ENCODE measurements at regions not wholly inside any gene's neighbourhood (a gene's known extent, or its start where the extent isn't known, plus 50 kb on each side); places are given as distances from the start of the nearest gene placed in this dataset.

- intact Hi-C loops (cut with micrococcal nuclease; ENCODE audit: unreplicated experiment) = loop anchor here (10.0 kb wide), 1 partner anchor 264 kb away; no protein-coding TSS in a partner anchor
- Mint-ChIP-seq H3K27ac (ENCODE audit: unreplicated experiment) (no peak overlapping the region), H3K4me1 (ENCODE audit: low read depth, unreplicated experiment) (no peaks in the 10 kb centered on the region), H3K4me3 (ENCODE audit: low read depth, unreplicated experiment) (no peak overlapping the region), H3K27me3 (ENCODE audit: unreplicated experiment) (no peaks in the 10 kb centered on the region), H3K9me3 (ENCODE audit: low read depth, unreplicated experiment) (peaks cover 6% of the 10 kb centered on the region), H3K36me3 (ENCODE audit: insufficient read depth, unreplicated experiment) (no peaks in the 10 kb centered on the region)
- no TSS peak for BruUV-seq (replicated peaks)
- TF ChIP-seq CTCF (IDR thresholded peaks at IDR 0.05; ENCODE audit: unreplicated experiment) = no peak
- CTCF ChIA-PET = no interaction called here
- DNase-seq = no peak
Observed at GRCh38 chr3:5811016-5811415, 623.5 kb downstream of the EDEM1 start.

GRCh38 chr3:5813521-5813920, 626.0 kb downstream of the EDEM1 start:
- Mint-ChIP-seq H3K4me1 (ENCODE audit: low read depth, unreplicated experiment) (no peaks in the 10 kb centered on the region), H3K9me3 (ENCODE audit: low read depth, unreplicated experiment) (peaks cover 6% of the 10 kb centered on the region), H3K4me3 (ENCODE audit: low read depth, unreplicated experiment) (no peak overlapping the region), H3K27me3 (ENCODE audit: unreplicated experiment) (no peaks in the 10 kb centered on the region), H3K27ac (ENCODE audit: unreplicated experiment) (no peak overlapping the region), H3K36me3 (ENCODE audit: insufficient read depth, unreplicated experiment) (no peaks in the 10 kb centered on the region)
- CTCF ChIA-PET = no interaction called here
- intact Hi-C loops (cut with micrococcal nuclease; ENCODE audit: unreplicated experiment) = loop anchor here (10.0 kb wide), 1 partner anchor 261 kb away; no protein-coding TSS in a partner anchor
- TF ChIP-seq CTCF (IDR thresholded peaks at IDR 0.05; ENCODE audit: unreplicated experiment) = no peak
- no TSS peak for BruUV-seq (replicated peaks)
- DNase-seq = no peak

- Mint-ChIP-seq H3K9me3 (ENCODE audit: low read depth, unreplicated experiment) (peaks cover 3% of the 10 kb centered on the region), H3K4me3 (ENCODE audit: low read depth, unreplicated experiment) (no peak overlapping the region), H3K27me3 (ENCODE audit: unreplicated experiment) (no peaks in the 10 kb centered on the region), H3K36me3 (ENCODE audit: insufficient read depth, unreplicated experiment) (peaks cover 4% of the 10 kb centered on the region), H3K27ac (ENCODE audit: unreplicated experiment) (no peak overlapping the region), H3K4me1 (ENCODE audit: low read depth, unreplicated experiment) (no peaks in the 10 kb centered on the region)
- no peak for DNase-seq
- TF ChIP-seq CTCF (IDR thresholded peaks at IDR 0.05; ENCODE audit: unreplicated experiment) = no peak
- BruUV-seq (replicated peaks) = no TSS peak
- intact Hi-C loops (cut with micrococcal nuclease; ENCODE audit: unreplicated experiment) = no loop called here
- CTCF ChIA-PET = no interaction called here
Observed at GRCh38 chr3:5822843-5823242, 635.3 kb downstream of the EDEM1 start.

- Mint-ChIP-seq H3K4me1 (ENCODE audit: low read depth, unreplicated experiment) (no peaks in the 10 kb centered on the region), H3K27ac (ENCODE audit: unreplicated experiment) (no peak overlapping the region), H3K9me3 (ENCODE audit: low read depth, unreplicated experiment) (peaks cover 10% of the 10 kb centered on the region), H3K27me3 (ENCODE audit: unreplicated experiment) (no peaks in the 10 kb centered on the region), H3K36me3 (ENCODE audit: insufficient read depth, unreplicated experiment) (peaks cover 4% of the 10 kb centered on the region), H3K4me3 (ENCODE audit: low read depth, unreplicated experiment) (no peak overlapping the region)
- intact Hi-C loops (cut with micrococcal nuclease; ENCODE audit: unreplicated experiment) = no loop called here
- no TSS peak for BruUV-seq (replicated peaks)
- CTCF ChIA-PET = no interaction called here
- DNase-seq = no peak
- no peak for TF ChIP-seq CTCF (IDR thresholded peaks at IDR 0.05; ENCODE audit: unreplicated experiment)
Observed at GRCh38 chr3:5826467-5826866, 639.0 kb downstream of the EDEM1 start.

Measured in Calu3 (cell line).